HG02852 (cell line): ENCODE measurements at regions not wholly inside any gene's neighbourhood (a gene's known extent, or its start where the extent isn't known, plus 50 kb on each side); places are given as distances from the start of the nearest gene placed in this dataset.

Experiments
- ATAC-seq: cut with Tn5 transposase; IDR thresholded peaks from one replicate; pipeline ENCODE4 v1.9.1; 2021; ENCODE audit warnings: mild to moderate bottlenecking, moderate library complexity; ENCODE audit not compliant: unreplicated experiment

DNA sequence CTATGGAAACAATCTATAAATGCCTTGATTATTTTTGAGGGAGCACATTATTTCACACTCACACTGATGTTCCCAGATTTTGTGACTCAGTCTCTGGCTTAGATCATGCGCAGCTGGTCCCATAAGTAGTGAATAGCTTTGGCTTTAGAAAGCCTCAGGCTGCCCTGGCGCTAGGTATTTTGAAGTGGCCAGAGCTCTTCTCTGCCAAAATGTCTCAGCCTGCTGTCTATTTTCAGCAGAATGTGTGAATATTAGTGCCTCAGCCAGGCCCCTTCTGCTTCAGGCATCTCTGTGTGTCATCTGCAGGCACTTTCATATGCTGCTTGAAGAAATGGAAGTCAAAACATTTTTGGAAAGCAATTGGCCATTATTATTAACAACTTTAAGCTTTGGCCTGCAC is 931.0 kb upstream of the INTU start:
- no peak for ATAC-seq

GRCh38 chr4:126702747-126703146 is 930.0 kb upstream of the INTU start:
- no peak for ATAC-seq

DNA sequence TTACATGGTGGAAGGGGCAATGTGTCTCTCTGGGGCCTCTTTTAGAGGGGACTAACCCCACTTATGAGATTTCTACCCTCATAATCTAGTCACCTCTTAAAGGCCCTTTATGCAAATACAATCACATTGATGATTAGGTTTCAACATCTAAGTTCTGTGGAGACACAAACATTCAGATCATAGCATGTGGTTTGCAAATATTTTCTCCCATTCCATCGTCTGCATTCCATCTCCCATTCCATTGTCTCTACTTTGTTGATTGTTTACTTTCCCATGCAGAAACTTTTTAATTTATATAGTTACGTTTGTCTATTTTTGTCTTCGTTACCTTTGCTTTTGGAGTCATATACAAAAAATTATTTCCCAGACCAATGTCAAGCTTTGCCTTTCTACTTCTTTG is 927.5 kb upstream of the INTU start:
- ATAC-seq: no peak

DNA sequence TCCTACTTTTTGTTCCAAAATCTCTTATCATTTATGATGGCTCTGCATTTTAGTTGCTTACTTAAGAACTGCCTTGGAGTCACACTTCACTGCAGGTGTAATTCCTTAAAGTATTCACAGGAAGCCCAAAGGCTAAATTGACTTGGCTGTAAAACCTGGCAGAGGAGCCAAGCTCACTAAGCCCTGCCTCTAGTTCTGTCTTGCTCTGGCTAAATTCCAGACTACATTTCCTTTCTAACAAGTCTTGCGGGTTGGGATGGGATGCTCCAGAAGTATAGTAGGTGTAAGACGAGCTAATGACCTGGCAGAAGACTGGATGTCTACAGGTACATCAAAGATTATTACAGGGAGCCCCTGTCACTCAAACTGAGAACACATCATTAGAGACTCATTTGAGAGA is 924.0 kb upstream of the INTU start:
- no peak for ATAC-seq

DNA sequence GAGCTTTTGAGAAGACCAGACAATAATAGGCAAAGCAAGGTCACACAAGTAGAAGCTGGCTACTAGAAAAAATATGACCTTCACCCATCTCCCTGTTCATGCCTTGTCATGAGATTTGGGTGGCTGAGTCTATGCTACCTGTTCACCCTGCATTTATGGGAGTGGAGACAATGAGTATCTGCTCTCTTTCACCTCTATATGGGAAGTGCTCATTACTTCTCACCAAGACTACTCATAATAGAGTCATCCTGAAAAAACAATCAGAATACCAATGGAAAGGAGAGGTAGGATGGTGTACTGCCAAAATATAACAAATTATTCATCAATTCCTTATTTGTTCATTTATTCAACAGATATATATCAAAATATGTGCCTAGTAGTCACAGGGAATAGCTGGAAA is 921.8 kb upstream of the INTU start:
- no peak for ATAC-seq

GRCh38 chr4:126715067-126715466 is 917.7 kb upstream of the INTU start:
- no peak for ATAC-seq

GRCh38 chr4:126715681-126716080 is 917.1 kb upstream of the INTU start:
- no peak for ATAC-seq

GRCh38 chr4:126718136-126718535 is 914.6 kb upstream of the INTU start:
- ATAC-seq: no peak

DNA sequence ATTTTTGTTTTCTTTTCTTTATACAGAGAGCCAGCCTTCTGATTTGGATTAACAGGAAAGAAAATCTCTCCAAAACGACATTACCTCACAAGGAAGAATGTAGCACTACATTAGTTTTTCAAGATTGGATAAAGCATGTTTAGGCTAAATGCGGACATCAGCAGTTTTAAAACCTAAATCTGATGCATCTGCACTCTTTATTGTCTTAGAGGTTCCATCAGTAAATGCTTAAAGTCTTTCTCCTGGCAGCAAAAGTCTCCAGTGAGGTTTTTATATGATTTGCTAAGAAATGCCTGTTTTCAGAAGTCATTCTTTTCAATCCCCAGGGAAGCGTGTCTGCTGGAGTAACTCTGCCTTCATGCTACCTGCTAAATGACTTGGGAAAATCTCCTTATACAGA is 912.9 kb upstream of the INTU start:
- ATAC-seq: no peak

- ATAC-seq: no peak
These were observed 906.9 kb upstream of the INTU start for GRCh38 chr4:126725906-126726305.

DNA sequence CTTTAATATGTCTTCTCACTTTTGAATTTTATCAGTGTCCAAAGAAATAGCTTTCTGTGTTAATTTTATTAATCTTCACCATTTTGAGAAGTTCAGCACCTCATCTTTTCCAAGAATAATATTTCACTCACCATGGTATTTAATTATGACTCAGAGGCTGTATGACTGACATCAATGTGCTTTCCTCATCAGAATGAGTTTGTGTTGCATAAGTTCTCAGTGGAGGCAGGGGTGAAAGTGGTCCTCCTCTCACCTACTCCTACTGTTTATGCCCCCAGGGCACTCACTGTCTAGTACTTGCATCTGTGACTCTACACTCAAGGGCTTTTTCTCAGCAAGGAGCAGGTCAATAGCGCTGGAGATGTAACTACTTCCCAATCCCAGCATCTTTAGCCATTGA is 905.3 kb upstream of the INTU start:
- no peak for ATAC-seq

GRCh38 chr4:126731062-126731461 is 901.7 kb upstream of the INTU start:
- ATAC-seq: no peak

- ATAC-seq: no peak
These were observed 899.5 kb upstream of the INTU start for GRCh38 chr4:126733301-126733700.

- ATAC-seq: no peak
These were observed 898.3 kb upstream of the INTU start for GRCh38 chr4:126734465-126734864.

DNA sequence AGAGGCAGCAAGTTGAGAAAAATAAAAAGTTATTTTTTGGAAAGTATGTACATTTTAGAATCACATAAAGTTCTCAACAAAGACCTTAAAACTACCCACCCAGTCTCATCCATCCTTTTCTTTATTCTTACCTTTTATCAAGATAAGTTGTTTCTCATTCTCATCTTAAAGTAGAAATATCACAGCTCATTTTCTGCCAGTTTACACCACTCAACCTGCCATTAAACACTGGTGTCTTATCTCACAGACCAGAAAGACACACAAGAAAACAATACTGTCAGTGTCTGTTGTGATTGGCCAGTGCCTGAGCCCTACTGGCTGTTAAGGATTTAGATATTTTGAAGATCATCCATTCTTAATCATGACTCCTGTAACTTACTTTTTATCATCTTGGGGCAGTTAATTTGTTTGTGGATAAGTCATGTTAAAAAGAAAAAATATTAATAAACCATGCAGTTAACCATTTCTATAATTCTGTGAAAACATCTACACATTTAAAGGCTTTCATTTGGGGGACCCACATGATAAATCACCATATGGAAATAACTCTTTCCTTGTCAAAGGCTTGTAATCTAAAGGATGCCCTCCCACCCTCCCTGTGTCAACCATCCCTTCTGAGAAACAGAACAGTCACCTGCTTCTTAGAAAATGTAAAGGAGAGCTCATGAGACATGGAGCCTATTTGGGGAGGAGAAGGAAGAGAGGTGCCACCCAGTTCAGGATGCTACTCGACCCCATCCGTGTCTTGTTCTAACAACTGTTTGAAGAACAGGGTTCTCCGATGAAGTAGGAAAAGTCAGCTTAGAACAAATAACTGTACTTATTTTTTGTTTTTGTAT is 897.2 kb upstream of the INTU start:
- ATAC-seq: no peak

GRCh38 chr4:126736133-126736518 is 896.6 kb upstream of the INTU start:
- ATAC-seq: no peak

- ATAC-seq: no peak
These were observed 894.7 kb upstream of the INTU start for GRCh38 chr4:126737899-126738526.

DNA sequence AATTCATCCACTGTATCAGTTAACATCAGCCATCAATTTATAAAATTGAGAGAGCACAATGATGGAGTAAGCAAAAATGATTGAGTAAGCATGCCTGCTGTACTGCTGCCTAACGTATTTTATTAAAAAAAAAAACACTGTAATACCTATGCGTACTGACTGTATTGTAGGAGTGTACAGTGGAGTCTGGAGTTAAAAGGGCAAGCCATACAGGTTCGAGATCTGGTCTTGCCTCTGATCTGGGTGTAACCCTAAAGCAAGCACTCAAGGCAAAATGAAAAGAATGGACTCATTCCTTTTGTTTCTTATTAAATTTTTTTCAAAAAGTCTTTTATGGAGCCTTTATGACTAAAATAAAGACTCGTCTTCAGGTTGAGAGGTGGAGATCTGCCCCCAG is 894.2 kb upstream of the INTU start:
- ATAC-seq: no peak

- no peak for ATAC-seq
These were observed 893.8 kb upstream of the INTU start for GRCh38 chr4:126738926-126739325.

GRCh38 chr4:126740687-126741086 is 892.1 kb upstream of the INTU start:
- no peak for ATAC-seq

DNA sequence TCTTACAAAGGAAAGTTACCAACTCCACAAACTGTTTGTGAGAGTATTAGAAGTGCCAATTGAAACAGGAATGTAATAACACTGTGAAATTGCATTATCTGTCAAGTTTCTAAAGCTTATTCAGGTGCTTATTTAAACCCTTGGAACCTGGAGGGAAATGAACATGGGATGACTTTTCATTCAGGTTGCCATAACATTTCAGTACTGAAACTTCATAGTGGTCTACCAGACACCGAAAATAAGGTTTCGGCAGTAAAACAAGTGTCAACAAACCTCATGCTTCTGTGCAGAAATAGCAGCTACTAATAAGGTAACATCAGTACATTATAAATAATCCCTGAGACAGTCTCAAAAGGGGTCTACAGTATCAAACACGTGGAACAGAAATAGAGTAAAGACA is 890.7 kb upstream of the INTU start:
- ATAC-seq: peak; percentile 75

DNA sequence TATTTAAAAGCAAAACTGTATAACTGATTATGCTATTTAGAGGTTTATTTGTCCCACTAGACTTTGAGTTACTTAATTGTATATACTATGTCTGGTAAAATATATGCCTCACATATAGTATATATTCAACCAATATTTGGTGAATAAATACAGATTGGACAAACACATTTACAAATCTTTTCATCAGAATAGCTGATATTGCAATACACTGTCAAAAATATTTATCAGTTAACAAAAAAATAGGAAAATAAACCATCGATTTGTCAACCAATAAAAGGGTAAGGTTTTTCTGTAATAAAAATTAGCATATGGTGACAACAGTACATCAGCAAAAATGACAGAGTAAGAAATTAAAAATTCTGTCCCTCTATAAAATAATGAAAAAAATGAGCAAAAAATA is 889.9 kb upstream of the INTU start:
- no peak for ATAC-seq

DNA sequence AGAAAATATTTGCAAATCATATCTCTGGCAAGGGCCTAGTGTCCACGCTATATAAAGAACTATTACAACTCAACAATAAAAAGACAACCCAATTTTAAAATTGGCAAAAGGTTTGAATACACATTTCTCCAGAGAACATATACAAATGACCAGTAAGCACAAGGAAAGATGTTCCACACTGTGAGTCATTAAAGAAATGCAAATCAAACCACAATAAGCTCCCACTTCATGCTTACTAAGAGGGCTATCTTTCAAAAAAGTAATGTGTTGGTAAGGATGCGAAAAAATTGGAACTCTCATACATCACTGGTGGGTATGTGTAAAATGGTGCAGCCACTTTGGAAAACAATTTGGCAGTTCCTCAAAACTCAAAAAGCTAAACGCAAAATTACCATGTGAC is 884.0 kb upstream of the INTU start:
- ATAC-seq: no peak
